HS-27A (cell line): ENCODE measurements at regions not wholly inside any gene's neighbourhood (a gene's known extent, or its start where the extent isn't known, plus 50 kb on each side); places are given as distances from the start of the nearest gene placed in this dataset.

Source experiments
- DNase-seq: peaks from one replicate; pipeline ENCODE4 v3.0.0-alpha.2; 2012; ENCODE audit warnings: low read depth, missing footprints

GRCh38 chrX:128309311-128309710 lies 257.1 kb upstream of the ACTRT1 start:
- no peak for DNase-seq

GRCh38 chrX:128294198-128294597 lies 242.0 kb upstream of the ACTRT1 start:
- DNase-seq, result no peak

- no peak for DNase-seq
Measured at GRCh38 chrX:128287693-128288092, 235.5 kb upstream of the ACTRT1 start.

- no peak for DNase-seq
Measured at GRCh38 chrX:128250621-128251020, 198.4 kb upstream of the ACTRT1 start.

DNA sequence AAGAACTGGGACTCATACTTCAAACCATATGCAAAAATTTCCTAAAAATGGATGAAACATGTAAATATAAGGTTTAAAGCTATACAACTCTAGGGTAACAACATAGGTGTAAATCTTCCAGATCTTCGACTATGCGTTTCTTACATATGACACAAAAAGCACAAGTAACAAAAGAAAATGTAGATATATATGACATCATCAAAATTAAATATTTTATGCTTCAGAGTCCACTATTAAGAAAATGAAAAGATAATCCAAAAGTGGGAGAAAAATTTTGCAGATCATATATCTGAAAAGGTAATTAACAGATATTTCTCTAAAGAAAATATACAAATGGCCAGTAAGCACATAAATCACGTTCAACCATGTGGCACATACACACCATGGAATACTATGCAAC lies 164.2 kb upstream of the ACTRT1 start:
- no peak for DNase-seq

DNA sequence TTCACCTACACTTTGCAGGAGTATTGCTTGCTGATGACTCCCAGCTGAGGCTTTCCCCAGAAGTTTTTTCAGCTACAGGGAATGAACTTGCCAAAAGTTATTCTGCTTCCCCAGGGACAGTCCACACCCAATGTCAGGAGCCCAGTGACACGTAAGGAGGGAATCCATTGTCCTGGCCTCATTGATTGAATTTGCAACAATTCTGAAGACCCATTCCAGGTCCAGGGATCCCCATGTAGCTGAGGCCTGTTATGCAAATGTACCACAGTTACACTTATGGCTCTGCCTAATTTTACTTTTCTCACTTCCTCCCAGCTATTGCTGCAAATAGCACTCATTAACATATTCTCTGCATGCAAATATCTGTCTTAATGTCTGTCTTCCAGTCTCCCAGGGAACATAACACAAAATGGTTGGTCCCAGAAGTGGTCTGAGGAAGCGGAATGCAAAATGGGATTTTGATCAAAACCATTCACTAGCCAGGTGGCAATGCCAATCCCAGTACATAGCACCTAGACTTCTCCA lies 113.7 kb upstream of the ACTRT1 start:
- DNase-seq, result no peak

GRCh38 chrX:128156204-128156603 lies 104.0 kb upstream of the ACTRT1 start:
- DNase-seq, result no peak

GRCh38 chrX:128142745-128143144 lies 90.5 kb upstream of the ACTRT1 start:
- no peak for DNase-seq

GRCh38 chrX:128106630-128107029 lies 54.4 kb upstream of the ACTRT1 start:
- no peak for DNase-seq

- DNase-seq, result no peak
Measured at GRCh38 chrX:128105659-128106058, 53.5 kb upstream of the ACTRT1 start.
